ENCODE measurements at regions not wholly inside any gene's neighbourhood (a gene's known extent, or its start where the extent isn't known, plus 50 kb on each side); places are given as distances from the start of the nearest gene placed in this dataset.

- TF ChIP-seq CTCF (IDR thresholded peaks at IDR 0.05) (no peak), POLR2A (IDR thresholded peaks at IDR 0.05) (no peak)
These were observed 102.4 kb upstream of the TMEM132C start for GRCh38 chr12:128164533-128164932.

Data from adrenal gland (tissue), 5 donors.